ENCODE measurements at regions not wholly inside any gene's neighbourhood (a gene's known extent, or its start where the extent isn't known, plus 50 kb on each side); places are given as distances from the start of the nearest gene placed in this dataset.

DNA sequence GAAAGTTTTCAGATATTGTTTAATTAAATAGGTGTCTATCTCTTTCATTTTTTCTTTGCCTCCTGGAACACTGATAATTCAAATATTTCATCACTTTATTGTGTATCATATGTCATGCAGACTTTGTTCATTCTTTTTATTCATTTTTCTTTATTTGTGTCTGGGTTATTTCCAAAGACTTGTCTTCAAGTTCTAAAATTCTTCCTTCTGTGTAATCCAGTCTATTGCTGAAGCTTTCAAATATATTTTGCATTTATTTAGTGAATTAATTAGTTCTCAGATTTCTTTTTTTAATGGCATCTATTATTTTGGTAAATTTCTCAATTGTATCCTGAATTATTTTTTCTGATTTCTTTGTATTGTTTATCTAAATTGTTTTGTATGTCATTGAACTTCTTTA, 70.1 kb downstream of the ZNF330 start:
- no peaks in the 10 kb centered on the region for H3K4me1 Mint-ChIP-seq (ENCODE audit: low read depth)
- peaks cover 13% of the 10 kb centered on the region for H3K27me3 Mint-ChIP-seq (ENCODE audit: low read depth)
- peaks cover 9% of the 10 kb centered on the region for H3K9me3 Mint-ChIP-seq
- peaks cover 1% of the 10 kb centered on the region for H3K36me3 Mint-ChIP-seq (ENCODE audit: low read depth)
- DNase-seq (ENCODE audit: low spot score) = no peak
- no peak overlapping the region for H3K27ac Mint-ChIP-seq
- H3K4me3 Mint-ChIP-seq = no peak overlapping the region

DNA sequence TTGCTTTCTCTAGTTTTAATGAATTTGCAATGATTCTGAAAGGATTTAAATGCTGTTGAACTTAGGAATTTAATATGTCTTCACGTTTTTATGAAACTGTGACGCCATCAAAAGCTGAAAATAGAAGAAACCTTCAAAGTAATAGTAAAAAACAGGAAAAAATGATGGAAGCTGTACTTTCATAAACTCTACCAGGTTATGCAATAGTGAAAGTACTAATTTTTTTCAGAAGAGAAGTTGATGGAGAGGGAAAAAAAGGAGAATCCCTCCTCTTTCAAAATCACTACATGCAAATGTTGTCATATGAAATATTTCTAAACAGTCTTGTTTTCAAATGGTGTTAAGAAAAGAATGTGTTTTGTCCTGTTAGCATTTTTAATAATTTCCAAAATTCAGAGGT, 73.6 kb downstream of the ZNF330 start:
- Mint-ChIP-seq H3K4me3 (no peak overlapping the region), H3K36me3 (ENCODE audit: low read depth) (peaks cover 1% of the 10 kb centered on the region), H3K4me1 (ENCODE audit: low read depth) (no peaks in the 10 kb centered on the region), H3K27me3 (ENCODE audit: low read depth) (peaks cover 4% of the 10 kb centered on the region), H3K27ac (no peak overlapping the region), H3K9me3 (peaks cover 9% of the 10 kb centered on the region)
- DNase-seq (ENCODE audit: low spot score) = no peak

DNA sequence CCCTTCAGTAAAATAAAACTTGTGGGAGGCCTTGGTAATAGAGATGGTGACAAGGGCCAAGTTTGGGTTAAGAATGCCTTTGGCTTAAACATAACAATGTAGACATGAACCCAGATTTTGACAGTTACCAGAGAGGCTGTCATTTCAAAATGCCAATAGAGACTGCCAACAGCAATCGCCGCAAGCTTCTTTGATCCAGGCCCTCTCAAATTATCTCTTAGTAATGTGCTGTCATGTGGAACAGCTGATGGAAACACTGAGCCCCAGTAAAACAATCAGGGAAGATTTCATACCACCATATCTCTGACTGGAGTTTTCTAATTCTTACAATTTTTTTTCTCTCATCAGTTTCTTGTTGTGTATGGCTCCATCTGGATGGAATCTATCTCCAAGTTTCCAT, 80.5 kb downstream of the ZNF330 start:
- Mint-ChIP-seq H3K27ac (no peak overlapping the region), H3K36me3 (ENCODE audit: low read depth) (no peaks in the 10 kb centered on the region), H3K9me3 (no peaks in the 10 kb centered on the region), H3K4me1 (ENCODE audit: low read depth) (no peaks in the 10 kb centered on the region), H3K27me3 (ENCODE audit: low read depth) (no peaks in the 10 kb centered on the region), H3K4me3 (no peak overlapping the region)
- DNase-seq (ENCODE audit: low spot score) = no peak

- H3K36me3 Mint-ChIP-seq (ENCODE audit: low read depth) = no peaks in the 10 kb centered on the region
- no peak overlapping the region for H3K27ac Mint-ChIP-seq
- no peak overlapping the region for H3K4me3 Mint-ChIP-seq
- H3K27me3 Mint-ChIP-seq (ENCODE audit: low read depth) = peaks cover 2% of the 10 kb centered on the region
- no peaks in the 10 kb centered on the region for H3K9me3 Mint-ChIP-seq
- DNase-seq (ENCODE audit: low spot score) = no peak
- no peaks in the 10 kb centered on the region for H3K4me1 Mint-ChIP-seq (ENCODE audit: low read depth)
Measured at GRCh38 chr4:141302924-141303323, 82.2 kb downstream of the ZNF330 start.

DNA sequence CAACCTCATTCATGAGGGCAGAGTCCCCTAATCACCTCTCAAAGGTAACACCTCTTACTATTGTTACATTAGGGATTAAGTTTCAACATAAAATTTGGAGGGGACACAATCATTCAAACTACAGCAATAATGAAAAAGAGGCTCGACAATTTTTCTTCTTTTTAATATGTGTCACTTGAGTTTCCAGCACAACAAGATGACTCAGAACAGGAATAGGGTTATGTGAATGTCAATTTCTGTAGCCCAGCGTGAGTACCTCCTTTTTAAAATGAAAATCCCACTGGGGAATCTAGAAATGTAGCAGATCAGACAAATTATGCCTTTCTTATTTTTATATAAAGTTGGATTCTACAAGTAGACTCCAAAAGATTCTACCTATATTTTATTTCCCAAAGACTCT, 83.7 kb downstream of the ZNF330 start:
- no peaks in the 10 kb centered on the region for H3K9me3 Mint-ChIP-seq
- H3K36me3 Mint-ChIP-seq (ENCODE audit: low read depth) = no peaks in the 10 kb centered on the region
- peaks cover 2% of the 10 kb centered on the region for H3K27me3 Mint-ChIP-seq (ENCODE audit: low read depth)
- no peaks in the 10 kb centered on the region for H3K4me1 Mint-ChIP-seq (ENCODE audit: low read depth)
- DNase-seq (ENCODE audit: low spot score) = no peak
- H3K4me3 Mint-ChIP-seq = no peak overlapping the region
- H3K27ac Mint-ChIP-seq = no peak overlapping the region

- Mint-ChIP-seq H3K27ac (no peak overlapping the region), H3K4me1 (ENCODE audit: low read depth) (no peaks in the 10 kb centered on the region), H3K4me3 (no peak overlapping the region), H3K9me3 (no peaks in the 10 kb centered on the region), H3K27me3 (ENCODE audit: low read depth) (peaks cover 2% of the 10 kb centered on the region), H3K36me3 (ENCODE audit: low read depth) (no peaks in the 10 kb centered on the region)
- DNase-seq (ENCODE audit: low spot score) = no peak
Measured at GRCh38 chr4:141306331-141306730, 85.6 kb downstream of the ZNF330 start.

DNA sequence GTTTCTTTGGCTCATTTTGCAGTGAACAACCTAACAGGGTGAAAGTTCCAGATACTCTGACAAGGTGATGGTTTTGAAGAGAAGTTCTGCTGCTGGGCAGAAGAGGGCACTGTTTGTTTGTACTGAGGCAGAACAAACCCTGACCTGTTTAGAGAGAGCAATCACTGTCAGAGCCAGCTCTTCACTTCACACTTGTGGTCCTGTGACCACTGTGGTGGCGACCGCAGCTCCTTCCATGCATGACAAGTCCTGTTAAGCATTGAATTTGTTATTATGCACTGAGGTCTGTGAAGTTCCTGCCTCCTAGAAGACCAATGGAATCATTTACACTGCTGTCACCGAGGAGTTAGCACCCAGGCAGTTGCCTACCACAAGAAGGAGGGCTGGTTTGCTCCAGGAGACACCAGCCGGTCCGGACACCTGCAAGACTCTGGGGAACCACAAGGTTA, 86.6 kb downstream of the ZNF330 start:
- Mint-ChIP-seq H3K36me3 (ENCODE audit: low read depth) (no peaks in the 10 kb centered on the region), H3K9me3 (no peaks in the 10 kb centered on the region), H3K4me3 (no peak overlapping the region), H3K27me3 (ENCODE audit: low read depth) (peaks cover 2% of the 10 kb centered on the region), H3K4me1 (ENCODE audit: low read depth) (no peaks in the 10 kb centered on the region), H3K27ac (no peak overlapping the region)
- DNase-seq (ENCODE audit: low spot score) = peak; percentile 54

DNA sequence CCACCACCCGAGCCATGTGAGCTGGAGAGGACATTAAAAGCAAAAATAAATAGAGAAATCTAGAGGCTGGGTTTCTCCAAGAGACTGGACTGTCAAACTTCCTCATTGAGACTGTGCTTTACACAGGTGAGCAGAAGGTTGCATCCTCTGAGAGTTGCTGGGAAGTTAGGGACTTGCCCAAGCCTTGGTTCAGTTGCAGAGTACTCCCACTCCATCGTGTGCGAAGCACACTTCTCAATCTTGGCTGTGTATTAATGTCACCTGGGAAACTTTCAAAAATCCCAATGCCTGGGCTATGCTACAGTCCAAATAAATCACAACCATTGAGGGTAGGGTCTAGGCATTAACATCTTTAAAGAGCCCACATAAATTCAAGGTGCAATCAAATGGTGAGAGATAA, 89.2 kb downstream of the ZNF330 start:
- H3K4me1 Mint-ChIP-seq (ENCODE audit: low read depth) = no peaks in the 10 kb centered on the region
- H3K27ac Mint-ChIP-seq = no peak overlapping the region
- H3K9me3 Mint-ChIP-seq = no peaks in the 10 kb centered on the region
- no peaks in the 10 kb centered on the region for H3K36me3 Mint-ChIP-seq (ENCODE audit: low read depth)
- no peak for DNase-seq (ENCODE audit: low spot score)
- no peak overlapping the region for H3K4me3 Mint-ChIP-seq
- peaks cover 2% of the 10 kb centered on the region for H3K27me3 Mint-ChIP-seq (ENCODE audit: low read depth)

DNA sequence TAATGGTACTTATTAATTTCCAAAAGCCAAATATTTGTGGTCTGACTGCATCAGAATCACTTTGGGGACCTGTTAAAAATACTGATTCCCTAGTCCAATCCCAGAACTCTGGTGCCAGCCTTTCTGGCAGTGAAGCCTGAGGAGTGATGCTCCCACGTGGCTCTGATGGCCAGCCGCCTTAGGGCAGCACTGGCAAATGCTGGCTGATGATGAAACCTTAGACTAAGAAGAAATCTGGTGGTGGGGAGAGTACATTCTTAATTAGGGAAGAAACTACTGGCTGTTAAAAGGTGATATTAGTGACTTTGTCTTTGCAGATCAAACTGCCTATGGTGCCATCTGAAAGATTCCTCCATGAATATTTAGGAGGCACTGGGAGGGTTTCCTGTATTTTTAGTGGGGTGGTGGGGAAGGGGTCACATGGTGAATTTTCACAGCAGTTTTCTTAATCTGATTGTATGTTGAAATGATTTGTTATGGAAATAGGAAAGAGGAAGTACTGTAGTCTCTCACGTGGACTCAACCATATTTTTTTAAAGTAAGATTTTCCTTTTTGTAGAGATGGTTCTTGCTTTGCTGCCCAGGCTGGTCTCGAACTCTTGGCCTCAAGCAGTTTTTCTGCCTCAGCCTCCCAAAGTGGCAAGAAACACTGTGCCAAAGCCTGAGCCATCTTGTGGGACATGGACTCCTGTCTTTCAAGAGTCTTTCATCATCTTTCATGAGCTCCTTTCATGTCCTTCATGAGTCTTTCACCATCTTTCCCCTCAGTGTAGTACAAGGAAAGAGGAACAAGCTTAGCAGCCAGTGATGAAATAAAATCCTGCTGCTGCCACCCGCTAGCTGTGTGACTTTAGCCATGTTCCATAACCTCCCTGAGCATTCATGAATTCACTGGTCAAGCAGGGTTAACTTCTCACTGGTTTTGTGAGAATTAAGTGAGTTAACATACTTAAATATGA, 90.8 kb downstream of the ZNF330 start:
- Mint-ChIP-seq H3K4me1 (ENCODE audit: low read depth) (no peaks in the 10 kb centered on the region), H3K36me3 (ENCODE audit: low read depth) (no peaks in the 10 kb centered on the region), H3K27ac (no peak overlapping the region), H3K27me3 (ENCODE audit: low read depth) (peaks cover 3% of the 10 kb centered on the region), H3K9me3 (no peaks in the 10 kb centered on the region), H3K4me3 (no peak overlapping the region)
- no peak for DNase-seq (ENCODE audit: low spot score)

GRCh38 chr4:141314627-141315026, 93.9 kb downstream of the ZNF330 start:
- no peaks in the 10 kb centered on the region for H3K9me3 Mint-ChIP-seq
- H3K27ac Mint-ChIP-seq = no peak overlapping the region
- no peak for DNase-seq (ENCODE audit: low spot score)
- no peaks in the 10 kb centered on the region for H3K4me1 Mint-ChIP-seq (ENCODE audit: low read depth)
- peaks cover 5% of the 10 kb centered on the region for H3K27me3 Mint-ChIP-seq (ENCODE audit: low read depth)
- no peaks in the 10 kb centered on the region for H3K36me3 Mint-ChIP-seq (ENCODE audit: low read depth)
- H3K4me3 Mint-ChIP-seq = no peak overlapping the region

DNA sequence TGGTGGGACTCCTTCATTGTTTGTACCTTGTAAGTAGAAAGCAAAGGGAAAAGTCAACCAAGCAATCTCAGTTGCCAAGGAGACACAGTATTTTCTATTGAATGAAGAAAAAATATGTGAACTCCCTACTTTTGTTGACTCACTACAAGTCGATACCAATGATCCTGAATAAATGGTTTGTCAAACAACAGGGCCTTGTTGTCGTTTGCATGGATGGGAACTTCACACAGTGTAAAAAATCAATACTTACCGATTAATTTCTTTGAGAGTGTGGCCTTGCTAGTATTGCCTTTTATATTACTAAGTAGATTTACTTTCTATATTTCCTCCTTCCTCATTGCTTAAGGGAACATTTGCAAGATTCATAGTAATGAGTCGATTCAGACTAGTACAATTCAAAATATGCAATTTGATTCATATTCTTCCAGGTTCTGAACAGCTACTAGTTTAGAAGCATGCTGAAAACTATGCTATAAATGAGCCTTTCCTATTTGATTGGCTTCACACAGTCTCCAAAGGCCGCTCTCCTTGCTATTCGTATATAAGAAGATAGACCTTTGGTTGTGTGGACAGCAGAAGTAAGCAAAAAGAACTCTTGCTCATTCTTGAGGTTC, 108.0 kb downstream of the ZNF330 start:
- no peak overlapping the region for H3K4me3 Mint-ChIP-seq
- H3K36me3 Mint-ChIP-seq (ENCODE audit: low read depth) = no peaks in the 10 kb centered on the region
- H3K9me3 Mint-ChIP-seq = no peaks in the 10 kb centered on the region
- no peaks in the 10 kb centered on the region for H3K4me1 Mint-ChIP-seq (ENCODE audit: low read depth)
- H3K27ac Mint-ChIP-seq = no peak overlapping the region
- no peak for DNase-seq (ENCODE audit: low spot score)
- H3K27me3 Mint-ChIP-seq (ENCODE audit: low read depth) = peaks cover 23% of the 10 kb centered on the region

DNA sequence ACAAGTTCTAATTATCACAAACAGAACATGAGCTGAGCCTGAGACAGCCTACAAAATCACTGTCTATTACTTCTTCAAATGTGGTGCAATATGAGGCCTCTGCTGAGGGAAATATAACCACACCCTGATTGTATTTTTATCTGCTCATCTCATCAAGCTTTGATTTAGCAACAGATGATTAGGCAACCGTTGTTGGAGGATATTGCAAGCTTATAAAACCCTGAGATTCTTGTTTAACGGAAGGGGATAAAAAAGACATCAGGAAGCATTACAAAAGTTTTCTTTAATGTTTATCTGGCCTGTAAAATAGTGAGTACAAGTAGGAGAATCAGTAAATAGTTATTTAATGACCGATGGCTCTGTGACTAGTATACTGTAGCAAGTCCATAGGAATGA, 108.5 kb downstream of the ZNF330 start:
- H3K4me3 Mint-ChIP-seq = no peak overlapping the region
- peaks cover 29% of the 10 kb centered on the region for H3K27me3 Mint-ChIP-seq (ENCODE audit: low read depth)
- no peaks in the 10 kb centered on the region for H3K36me3 Mint-ChIP-seq (ENCODE audit: low read depth)
- H3K9me3 Mint-ChIP-seq = no peaks in the 10 kb centered on the region
- no peak overlapping the region for H3K27ac Mint-ChIP-seq
- no peak for DNase-seq (ENCODE audit: low spot score)
- H3K4me1 Mint-ChIP-seq (ENCODE audit: low read depth) = no peaks in the 10 kb centered on the region

DNA sequence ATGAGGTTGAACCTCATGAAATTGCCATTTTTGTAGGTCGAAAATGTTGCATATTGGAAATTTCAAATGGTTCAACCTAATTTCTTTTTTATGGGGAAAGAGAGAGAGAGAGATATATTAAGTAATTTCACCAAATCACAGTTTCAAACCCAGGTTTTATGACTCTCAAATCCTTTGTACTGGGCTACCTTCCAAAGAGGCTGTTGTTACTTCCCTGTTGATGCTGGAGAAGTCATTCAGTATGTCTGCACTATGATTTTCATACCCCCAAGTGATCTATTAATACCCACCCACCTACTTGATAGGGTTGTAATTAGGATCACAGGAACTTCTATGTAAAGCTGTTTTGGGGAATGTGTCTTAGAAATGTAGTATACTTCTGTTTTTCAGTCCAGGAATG, 109.9 kb downstream of the ZNF330 start:
- Mint-ChIP-seq H3K27me3 (ENCODE audit: low read depth) (peaks cover 39% of the 10 kb centered on the region), H3K36me3 (ENCODE audit: low read depth) (no peaks in the 10 kb centered on the region), H3K9me3 (no peaks in the 10 kb centered on the region), H3K27ac (no peak overlapping the region), H3K4me3 (no peak overlapping the region), H3K4me1 (ENCODE audit: low read depth) (no peaks in the 10 kb centered on the region)
- DNase-seq (ENCODE audit: low spot score) = no peak

GRCh38 chr4:141331534-141332358, 111.1 kb downstream of the ZNF330 start:
- peaks cover 41% of the 10 kb centered on the region for H3K27me3 Mint-ChIP-seq (ENCODE audit: low read depth)
- no peaks in the 10 kb centered on the region for H3K36me3 Mint-ChIP-seq (ENCODE audit: low read depth)
- no peak overlapping the region for H3K4me3 Mint-ChIP-seq
- no peaks in the 10 kb centered on the region for H3K4me1 Mint-ChIP-seq (ENCODE audit: low read depth)
- no peaks in the 10 kb centered on the region for H3K9me3 Mint-ChIP-seq
- no peak overlapping the region for H3K27ac Mint-ChIP-seq
- DNase-seq (ENCODE audit: low spot score) = no peak
